Activated T-helper 2 cell treated with anti-CD3 and anti-CD28 coated beads, Interferon-gamma antibody, Interleukin-2, Interleukin-4, amounts not matched to agents 10 μg/mL and 5 μg/mL and 100 μg/mL, durations not matched to agents 14 hours and 24 hours and 36 hours (primary cell): ENCODE measurements at regions not wholly inside any gene's neighbourhood (a gene's known extent, or its start where the extent isn't known, plus 50 kb on each side); places are given as distances from the start of the nearest gene placed in this dataset.

ENCODE experiments used
- DNase-seq: peaks from one replicate; pipeline ENCODE4 v3.0.0; 2021; ENCODE audit warnings: low spot score
- H3K27ac Mint-ChIP-seq: one replicate; pipeline ENCODE4 v1.8.0; 2021; ENCODE audit warnings: mixed read lengths
- H3K27me3 Mint-ChIP-seq: one replicate; pipeline ENCODE4 v1.8.0; 2021; ENCODE audit warnings: low read depth, mixed read lengths
- H3K36me3 Mint-ChIP-seq: one replicate; pipeline ENCODE4 v1.8.0; 2021; ENCODE audit warnings: low read depth, mixed read lengths
- H3K4me1 Mint-ChIP-seq: one replicate; pipeline ENCODE4 v1.8.0; 2021; ENCODE audit warnings: low read depth, mixed read lengths
- H3K4me3 Mint-ChIP-seq: one replicate; pipeline ENCODE4 v1.8.0; 2021; ENCODE audit warnings: low read depth, mild to moderate bottlenecking, moderate library complexity, mixed read lengths
- H3K9me3 Mint-ChIP-seq: one replicate; pipeline ENCODE4 v1.8.0; 2021; ENCODE audit warnings: mixed read lengths
- intact Hi-C: fragments of 100-400 bp; cut with micrococcal nuclease; formaldehyde crosslinking; loops from one replicate; pipeline ENCODE4 v1.15.1; 2023

DNA sequence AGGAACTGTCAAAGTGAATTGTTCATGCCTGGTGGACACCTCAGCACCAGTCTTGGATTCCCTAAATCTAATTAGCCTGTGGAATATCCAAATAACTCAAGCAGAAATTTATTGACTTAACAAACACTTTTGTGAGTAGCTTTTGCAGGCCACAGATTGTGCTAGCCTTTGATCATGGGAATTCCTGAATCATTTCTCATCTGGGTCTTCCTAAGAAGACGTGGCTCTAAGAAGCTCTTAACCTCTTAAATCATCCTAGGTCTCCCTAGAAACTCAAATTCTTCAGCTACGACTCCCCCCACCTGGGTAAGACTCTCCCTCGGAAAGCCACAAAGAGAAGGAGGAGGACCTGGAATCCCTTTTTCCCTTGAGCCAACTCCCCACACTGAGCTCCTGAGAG, 53.8 kb upstream of the PSEN2 start:
- H3K27me3 Mint-ChIP-seq, result peaks cover 10% of the 10 kb centered on the region
- intact Hi-C loops, result no loop called here
- no peaks in the 10 kb centered on the region for H3K4me1 Mint-ChIP-seq
- H3K36me3 Mint-ChIP-seq, result no peaks in the 10 kb centered on the region
- no peak overlapping the region for H3K27ac Mint-ChIP-seq
- no peak overlapping the region for H3K4me3 Mint-ChIP-seq
- H3K9me3 Mint-ChIP-seq, result no peaks in the 10 kb centered on the region
- no peak for DNase-seq

- H3K36me3 Mint-ChIP-seq, result no peaks in the 10 kb centered on the region
- intact Hi-C loops, result no loop called here
- peaks cover 10% of the 10 kb centered on the region for H3K27me3 Mint-ChIP-seq
- H3K27ac Mint-ChIP-seq, result no peak overlapping the region
- H3K9me3 Mint-ChIP-seq, result no peaks in the 10 kb centered on the region
- no peaks in the 10 kb centered on the region for H3K4me1 Mint-ChIP-seq
- DNase-seq, result no peak
- H3K4me3 Mint-ChIP-seq, result no peak overlapping the region
Measured at GRCh38 chr1:226814751-226815537, 55.5 kb upstream of the PSEN2 start.

GRCh38 chr1:226813671-226814591, 56.5 kb upstream of the PSEN2 start:
- intact Hi-C loops, result no loop called here
- H3K4me1 Mint-ChIP-seq, result no peaks in the 10 kb centered on the region
- H3K36me3 Mint-ChIP-seq, result no peaks in the 10 kb centered on the region
- H3K4me3 Mint-ChIP-seq, result no peak overlapping the region
- peaks cover 14% of the 10 kb centered on the region for H3K27me3 Mint-ChIP-seq
- no peaks in the 10 kb centered on the region for H3K9me3 Mint-ChIP-seq
- no peak for DNase-seq
- no peak overlapping the region for H3K27ac Mint-ChIP-seq

- Mint-ChIP-seq H3K36me3 (no peaks in the 10 kb centered on the region), H3K4me3 (no peak overlapping the region), H3K27ac (no peak overlapping the region), H3K27me3 (peaks cover 12% of the 10 kb centered on the region), H3K4me1 (no peaks in the 10 kb centered on the region), H3K9me3 (no peaks in the 10 kb centered on the region)
- DNase-seq, result no peak
- intact Hi-C loops, result no loop called here
Measured at GRCh38 chr1:226810681-226811080, 59.7 kb upstream of the PSEN2 start.

DNA sequence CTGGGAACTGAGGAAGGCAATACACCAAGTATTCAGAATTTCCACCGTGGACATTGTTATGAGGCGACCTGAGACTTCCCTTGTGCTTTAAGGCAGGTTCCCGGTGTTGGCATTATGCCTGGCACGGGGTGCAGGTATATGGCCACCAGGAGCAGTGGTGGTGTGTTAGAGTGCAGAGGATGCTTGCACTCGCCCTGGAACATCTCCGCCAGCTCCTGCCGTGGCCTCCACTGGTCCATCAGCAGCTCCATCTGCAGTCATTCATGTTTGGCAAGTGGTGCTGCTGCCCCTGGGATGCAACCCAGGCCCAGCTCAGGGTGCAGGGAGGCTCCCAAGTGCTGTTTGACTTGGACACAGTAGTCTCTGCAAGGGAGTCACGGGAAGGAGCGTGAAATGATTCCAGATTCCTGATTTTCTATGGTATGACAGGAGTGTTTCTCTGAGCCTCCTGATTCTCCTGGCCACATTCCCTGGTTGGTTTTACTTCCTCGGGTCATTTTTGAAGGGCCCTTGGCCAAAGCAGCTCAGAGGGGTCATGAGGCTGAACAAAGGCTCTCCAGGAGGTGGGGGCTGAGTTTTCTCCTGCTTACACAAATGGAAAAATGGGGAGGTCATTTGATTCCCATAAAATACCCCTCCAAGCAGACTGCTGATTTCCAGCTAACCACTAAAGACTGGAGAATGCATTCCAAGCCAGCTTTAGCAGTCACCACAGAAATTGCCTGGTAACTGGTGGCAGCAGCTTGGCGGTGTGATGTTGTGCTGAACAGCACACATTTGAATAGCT, 60.4 kb upstream of the PSEN2 start:
- intact Hi-C loops, result no loop called here
- Mint-ChIP-seq H3K36me3 (no peaks in the 10 kb centered on the region), H3K27ac (no peak overlapping the region), H3K4me3 (no peak overlapping the region), H3K9me3 (no peaks in the 10 kb centered on the region), H3K4me1 (peaks cover 6% of the 10 kb centered on the region), H3K27me3 (peaks cover 12% of the 10 kb centered on the region)
- no peak for DNase-seq

DNA sequence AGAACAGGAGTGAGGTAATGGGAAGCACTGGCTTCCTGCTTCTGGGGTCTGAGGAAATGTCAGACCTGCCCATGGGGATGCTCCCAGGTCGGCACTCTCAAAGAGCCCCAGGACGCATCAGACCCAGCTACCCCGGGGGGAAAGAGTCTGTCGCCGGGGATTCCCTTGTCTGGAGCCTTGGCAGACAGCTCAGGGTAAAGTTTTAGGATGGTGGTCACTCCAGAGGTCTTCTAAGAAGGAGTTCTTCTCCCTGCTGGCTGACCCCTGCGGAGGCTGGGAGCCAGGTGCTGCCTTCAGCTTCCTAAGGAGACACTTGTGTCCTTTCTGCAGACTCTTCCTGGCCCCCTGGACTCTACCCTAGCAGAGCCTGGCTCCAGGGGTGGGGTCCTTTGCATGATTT, 61.9 kb upstream of the PSEN2 start:
- Mint-ChIP-seq H3K4me1 (peaks cover 10% of the 10 kb centered on the region), H3K4me3 (no peak overlapping the region), H3K9me3 (no peaks in the 10 kb centered on the region), H3K27me3 (peaks cover 11% of the 10 kb centered on the region), H3K27ac (no peak overlapping the region), H3K36me3 (no peaks in the 10 kb centered on the region)
- DNase-seq, result no peak
- intact Hi-C loops, result no loop called here

DNA sequence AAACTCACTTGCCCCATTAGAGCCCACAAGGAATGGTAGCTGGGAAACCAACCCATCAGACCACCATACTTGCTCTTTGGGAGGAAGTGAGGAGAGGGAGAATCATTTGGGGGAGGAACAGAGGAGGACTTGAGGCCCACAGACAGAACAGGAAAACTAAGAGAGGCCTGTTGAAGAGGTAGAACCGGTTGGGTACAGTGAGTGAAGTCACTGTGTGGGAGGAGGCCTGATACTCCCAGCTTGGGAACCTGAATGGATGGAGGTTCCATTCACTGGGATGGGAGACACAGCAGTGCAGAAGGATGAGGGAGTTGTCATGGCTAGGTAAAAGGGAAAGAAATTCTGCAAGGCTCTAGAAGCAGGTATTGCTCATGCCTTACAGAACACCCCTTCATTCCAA, 63.4 kb upstream of the PSEN2 start:
- H3K4me3 Mint-ChIP-seq, result no peak overlapping the region
- no peak overlapping the region for H3K27ac Mint-ChIP-seq
- intact Hi-C loops, result no loop called here

DNA sequence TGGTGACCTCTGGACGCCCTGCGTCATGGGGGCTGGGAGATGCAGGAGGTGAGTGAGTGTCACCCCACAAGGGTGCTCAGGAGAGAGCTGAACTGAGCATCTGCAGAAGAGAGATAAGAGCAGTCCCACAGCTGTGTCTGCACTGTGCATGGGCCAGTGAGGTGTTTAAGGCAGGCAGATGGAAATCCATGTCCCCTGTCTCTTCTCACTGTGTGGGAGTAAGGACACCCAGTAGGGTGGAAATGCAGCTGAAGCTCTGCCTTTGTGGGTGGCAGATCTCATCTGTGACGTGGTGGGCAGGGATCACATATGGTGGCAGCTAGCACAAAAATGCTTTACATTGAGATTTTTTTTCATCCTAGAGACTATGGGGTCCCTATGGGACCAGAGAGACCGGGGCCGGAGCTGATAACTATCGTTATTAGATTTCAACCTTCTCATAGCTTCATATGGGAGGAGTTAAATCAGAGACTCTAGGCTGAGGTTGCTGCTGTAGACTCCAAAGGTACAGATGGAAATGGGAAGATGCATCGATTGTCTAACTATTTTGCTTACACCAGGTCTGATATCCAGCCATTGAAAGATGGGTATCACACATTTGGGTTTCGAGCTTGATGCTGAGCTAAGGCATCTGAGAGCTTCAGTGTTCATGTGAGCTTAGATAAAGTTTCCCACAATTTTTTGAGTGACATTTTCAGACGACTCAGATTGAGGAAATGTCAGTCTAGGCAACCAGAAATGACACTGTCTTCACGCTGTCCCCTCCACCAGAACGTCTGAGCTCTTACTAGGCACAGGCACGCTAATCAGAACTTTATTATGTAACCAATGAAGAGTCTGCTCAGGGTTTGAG, 65.3 kb upstream of the PSEN2 start:
- Mint-ChIP-seq H3K9me3 (no peaks in the 10 kb centered on the region), H3K27ac (no peak overlapping the region), H3K4me1 (peaks cover 17% of the 10 kb centered on the region), H3K36me3 (no peaks in the 10 kb centered on the region), H3K4me3 (no peak overlapping the region), H3K27me3 (peaks cover 29% of the 10 kb centered on the region)
- intact Hi-C loops, result no loop called here
- no peak for DNase-seq

More for the DNA sequence above, 63.4 kb upstream of the PSEN2 start:
- Mint-ChIP-seq H3K27me3 (peaks cover 19% of the 10 kb centered on the region), H3K36me3 (no peaks in the 10 kb centered on the region), H3K9me3 (no peaks in the 10 kb centered on the region), H3K4me1 (peaks cover 10% of the 10 kb centered on the region)
- no peak for DNase-seq

GRCh38 chr1:226800763-226801380, 61.8 kb upstream of the ITPKB start:
- H3K36me3 Mint-ChIP-seq, result no peaks in the 10 kb centered on the region
- intact Hi-C loops, result no loop called here
- H3K4me1 Mint-ChIP-seq, result peaks cover 43% of the 10 kb centered on the region
- H3K4me3 Mint-ChIP-seq, result no peak overlapping the region
- no peaks in the 10 kb centered on the region for H3K9me3 Mint-ChIP-seq
- no peak overlapping the region for H3K27ac Mint-ChIP-seq
- no peak for DNase-seq
- peaks cover 23% of the 10 kb centered on the region for H3K27me3 Mint-ChIP-seq

- intact Hi-C loops, result loop anchor here (2.0 to 5.0 kb wide), 3 partner anchors 29 to 87 kb away; no protein-coding TSS in a partner anchor
- no peak for DNase-seq
- Mint-ChIP-seq H3K27ac (peak overlapping the region; percentile 20), H3K27me3 (peaks cover 29% of the 10 kb centered on the region), H3K4me1 (peaks cover 35% of the 10 kb centered on the region), H3K9me3 (no peaks in the 10 kb centered on the region), H3K36me3 (no peaks in the 10 kb centered on the region), H3K4me3 (no peak overlapping the region)
Measured at GRCh38 chr1:226799634-226800281, 60.7 kb upstream of the ITPKB start.
